PC-3 (cell line): ENCODE measurements at regions not wholly inside any gene's neighbourhood (a gene's known extent, or its start where the extent isn't known, plus 50 kb on each side); places are given as distances from the start of the nearest gene placed in this dataset.
"Not testable (repeated sequence)": the region's sequence is repeated elsewhere in the genome, so short reads cannot be mapped to it uniquely, and the experiment has no call there.

Experiments
- CTCF ChIP-seq: fragments of 300-600 bp; sonication (generic); conservative IDR thresholded peaks from 2 replicates; pipeline ENCODE4 v1.5.1; 2017; ENCODE audit warnings: antibody characterized with exemption, low read depth, mild to moderate bottlenecking, low read length
- EZH2 ChIP-seq: fragments of 300-600 bp; sonication (generic); IDR thresholded peaks from one replicate; pipeline ENCODE4 v1.6.1; 2017; ENCODE audit warnings: antibody characterized with exemption, mild to moderate bottlenecking, low read length; ENCODE audit not compliant: unreplicated experiment

DNA sequence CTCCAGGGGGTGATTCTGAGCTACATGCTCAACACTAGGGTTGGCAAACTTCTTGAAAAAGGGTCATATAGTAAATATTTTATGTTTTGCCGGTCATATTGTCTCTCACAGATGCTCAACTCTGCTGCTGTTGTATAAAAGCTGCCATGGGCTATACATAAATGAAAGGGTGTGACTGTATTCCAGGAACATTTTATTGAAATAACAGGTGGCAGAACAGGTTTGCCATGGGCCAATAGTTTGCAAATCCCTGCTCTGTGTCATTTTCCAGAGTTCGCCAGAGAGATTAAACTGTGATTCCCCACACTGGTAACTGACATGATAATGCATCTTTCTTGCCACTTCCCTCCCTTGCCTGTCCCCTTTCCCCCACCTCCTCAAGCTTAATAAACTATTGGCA is 144.1 kb downstream of the NPIPA8 start:
- not testable (repeated sequence) for TF ChIP-seq CTCF, EZH2
